Colonic mucosa (tissue), 4 donors: ENCODE measurements at regions not wholly inside any gene's neighbourhood (a gene's known extent, or its start where the extent isn't known, plus 50 kb on each side); places are given as distances from the start of the nearest gene placed in this dataset.

Source experiments
- DNase-seq: peaks from one replicate; pipeline ENCODE4 v3.0.0-alpha.2; 2020
- H3K27ac ChIP-seq: fragments of 200-600 bp; one replicate; pipeline ENCODE4 v1.8.0; 2021
- H3K27me3 ChIP-seq: fragments of 200-600 bp; one replicate; pipeline ENCODE4 v1.8.0; 2021
- H3K36me3 ChIP-seq: fragments of 200-600 bp; one replicate; pipeline ENCODE4 v1.8.0; 2021
- H3K4me1 ChIP-seq: fragments of 200-600 bp; one replicate; pipeline ENCODE4 v1.8.0; 2021; ENCODE audit warnings: mild to moderate bottlenecking
- H3K4me3 ChIP-seq: fragments of 200-600 bp; one replicate; pipeline ENCODE4 v1.8.0; 2021
- H3K9ac ChIP-seq, 2 donors: one replicate each; pipeline ENCODE4 v1.7.0; 2013; ENCODE audit warnings: control low read depth in 2 of 2, low read depth in 2 of 2, low read length in 2 of 2
- H3K9me3 ChIP-seq: fragments of 200-600 bp; one replicate; pipeline ENCODE4 v1.8.0; 2021
- intact Hi-C: fragments of 100-400 bp; cut with DNase I; formaldehyde crosslinking; loops from one replicate; pipeline ENCODE4 v1.14.1; 2022
- TF ChIP-seq, protein P1 (sequence below): fragments of 200-600 bp; IDR thresholded peaks from one replicate; pipeline ENCODE4 v1.8.0; 2022; ENCODE audit warnings: antibody characterized with exemption, mild to moderate bottlenecking
- donor health status: healthy.
- donor health status: DM: no; HTN: no; CAD: no.
- donor health status: DM: no; HTN: no; CAD: no.

DNA sequence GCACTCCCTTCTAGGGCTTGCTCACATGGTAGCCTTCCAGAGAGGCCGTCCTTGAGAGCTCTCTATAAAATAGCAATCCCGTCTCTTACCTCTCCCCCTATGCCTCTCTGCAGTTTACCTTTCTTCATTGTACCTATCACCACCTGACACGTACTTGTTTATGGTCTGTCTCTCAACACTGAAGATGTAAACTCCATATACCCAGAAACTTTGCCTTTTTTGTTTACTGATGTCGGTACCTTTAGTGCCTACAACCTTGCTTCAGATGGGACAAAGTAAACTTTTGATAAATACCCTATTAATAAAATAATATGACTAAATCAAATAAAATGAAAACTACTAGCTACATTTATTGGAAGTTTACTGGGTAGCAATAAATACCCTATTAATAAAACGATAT is 220.6 kb downstream of the GPAM start:
- no peak overlapping the region for H3K4me3 ChIP-seq
- no peak overlapping the region for H3K9ac ChIP-seq
- H3K36me3 ChIP-seq = no peaks in the 10 kb centered on the region
- no peaks in the 10 kb centered on the region for H3K4me1 ChIP-seq
- TF ChIP-seq, protein P1, sequence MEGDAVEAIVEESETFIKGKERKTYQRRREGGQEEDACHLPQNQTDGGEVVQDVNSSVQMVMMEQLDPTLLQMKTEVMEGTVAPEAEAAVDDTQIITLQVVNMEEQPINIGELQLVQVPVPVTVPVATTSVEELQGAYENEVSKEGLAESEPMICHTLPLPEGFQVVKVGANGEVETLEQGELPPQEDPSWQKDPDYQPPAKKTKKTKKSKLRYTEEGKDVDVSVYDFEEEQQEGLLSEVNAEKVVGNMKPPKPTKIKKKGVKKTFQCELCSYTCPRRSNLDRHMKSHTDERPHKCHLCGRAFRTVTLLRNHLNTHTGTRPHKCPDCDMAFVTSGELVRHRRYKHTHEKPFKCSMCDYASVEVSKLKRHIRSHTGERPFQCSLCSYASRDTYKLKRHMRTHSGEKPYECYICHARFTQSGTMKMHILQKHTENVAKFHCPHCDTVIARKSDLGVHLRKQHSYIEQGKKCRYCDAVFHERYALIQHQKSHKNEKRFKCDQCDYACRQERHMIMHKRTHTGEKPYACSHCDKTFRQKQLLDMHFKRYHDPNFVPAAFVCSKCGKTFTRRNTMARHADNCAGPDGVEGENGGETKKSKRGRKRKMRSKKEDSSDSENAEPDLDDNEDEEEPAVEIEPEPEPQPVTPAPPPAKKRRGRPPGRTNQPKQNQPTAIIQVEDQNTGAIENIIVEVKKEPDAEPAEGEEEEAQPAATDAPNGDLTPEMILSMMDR = no peak
- intact Hi-C loops = no loop called here
- no peaks in the 10 kb centered on the region for H3K9me3 ChIP-seq
- no peak overlapping the region for H3K27ac ChIP-seq
- no peaks in the 10 kb centered on the region for H3K27me3 ChIP-seq
- no peak for DNase-seq

DNA sequence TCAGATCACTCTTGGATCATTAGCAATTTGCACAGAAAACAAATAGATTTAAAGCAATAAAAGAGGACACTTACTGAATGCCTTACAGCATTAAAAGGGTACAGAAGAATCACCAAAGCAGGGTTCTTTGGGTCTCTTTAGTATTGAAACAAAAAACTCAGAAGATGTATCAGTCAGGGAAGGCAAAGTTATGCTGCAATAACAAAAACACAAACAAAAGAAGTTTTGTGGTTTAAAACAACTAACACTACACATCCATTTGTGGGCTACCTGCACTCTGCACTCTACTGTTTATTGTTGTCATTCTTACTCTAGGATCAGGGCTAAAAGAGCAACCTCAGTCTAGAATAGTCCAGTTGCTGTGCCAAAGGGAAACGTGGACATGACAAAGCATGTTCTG is 216.4 kb downstream of the GPAM start:
- Histone ChIP-seq H3K9ac (no peak overlapping the region), H3K36me3 (no peaks in the 10 kb centered on the region)
- intact Hi-C loops = no loop called here

DNA sequence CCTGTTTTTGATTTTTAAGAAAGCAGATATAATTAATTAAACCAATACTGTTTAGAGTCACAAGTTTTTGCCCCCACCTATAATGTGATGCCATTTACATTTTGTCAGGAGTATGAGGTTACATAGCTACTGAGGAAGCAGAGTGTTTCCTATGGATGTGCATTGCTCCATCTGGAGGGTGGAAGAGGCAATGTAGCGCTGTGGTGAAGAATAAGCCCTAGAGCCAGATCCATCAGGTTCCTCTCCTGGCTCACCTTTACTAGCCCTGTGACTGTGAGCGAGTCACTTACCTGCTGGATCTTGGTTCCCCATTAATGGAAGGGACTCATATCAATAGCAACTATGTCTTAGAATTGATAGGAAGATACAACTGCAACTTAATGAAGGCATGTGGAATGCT is 216.0 kb downstream of the GPAM start:
- H3K4me3 ChIP-seq = no peak overlapping the region
- no peak overlapping the region for H3K9ac ChIP-seq
- intact Hi-C loops = no loop called here
- TF ChIP-seq, protein P1 = no peak
- no peak for DNase-seq
- no peaks in the 10 kb centered on the region for H3K27me3 ChIP-seq
- no peaks in the 10 kb centered on the region for H3K4me1 ChIP-seq
- H3K9me3 ChIP-seq = no peaks in the 10 kb centered on the region
- no peak overlapping the region for H3K27ac ChIP-seq
- no peaks in the 10 kb centered on the region for H3K36me3 ChIP-seq

More for the DNA sequence above, 216.4 kb downstream of the GPAM start:
- Histone ChIP-seq H3K4me3 (no peak overlapping the region), H3K9me3 (no peaks in the 10 kb centered on the region), H3K27me3 (no peaks in the 10 kb centered on the region), H3K4me1 (no peaks in the 10 kb centered on the region), H3K27ac (no peak overlapping the region)
- no peak for DNase-seq
- TF ChIP-seq, protein P1 = no peak

DNA sequence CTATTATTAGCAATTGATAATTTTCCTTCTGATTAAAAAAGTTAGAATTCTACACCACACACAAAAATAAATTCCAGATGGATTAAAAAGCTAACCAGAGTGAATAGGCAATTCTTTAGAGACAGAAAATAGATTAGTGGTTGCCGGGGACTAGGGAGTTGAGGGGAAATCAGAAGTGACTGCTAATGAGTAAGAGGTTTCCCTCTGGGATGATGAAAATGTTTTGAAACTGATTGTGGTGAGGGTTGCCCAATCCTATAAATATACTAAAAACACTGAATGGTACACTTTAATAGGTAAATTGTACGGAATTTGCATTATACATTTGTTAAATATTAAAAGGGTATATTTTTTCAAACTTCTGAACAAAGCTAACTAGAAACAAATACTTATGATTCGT is 214.9 kb downstream of the GPAM start:
- Histone ChIP-seq H3K27ac (no peak overlapping the region), H3K4me3 (no peak overlapping the region), H3K27me3 (no peaks in the 10 kb centered on the region), H3K36me3 (no peaks in the 10 kb centered on the region), H3K4me1 (no peaks in the 10 kb centered on the region), H3K9me3 (no peaks in the 10 kb centered on the region), H3K9ac (no peak overlapping the region)
- no peak for DNase-seq
- intact Hi-C loops = no loop called here
- TF ChIP-seq, protein P1 = no peak

DNA sequence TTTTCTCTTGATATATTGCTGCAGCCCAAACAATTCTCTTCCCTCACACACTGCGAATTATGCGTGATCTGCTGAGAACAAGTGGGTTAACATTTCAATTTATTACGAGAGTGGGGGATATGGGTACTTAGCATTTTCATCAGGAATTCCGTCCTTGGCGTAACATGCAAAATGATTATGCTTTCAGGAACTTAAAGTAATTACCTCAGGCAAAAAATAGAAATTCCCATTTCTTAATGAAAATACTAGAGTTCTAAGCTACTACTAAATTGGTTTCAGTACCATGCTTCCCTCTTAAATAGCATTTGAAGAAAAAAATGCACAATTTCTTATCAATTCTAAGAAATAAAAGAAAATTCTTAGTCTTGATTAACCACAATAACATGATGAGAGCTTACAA is 213.5 kb downstream of the GPAM start:
- intact Hi-C loops = no loop called here
- Histone ChIP-seq H3K4me1 (no peaks in the 10 kb centered on the region), H3K4me3 (no peak overlapping the region), H3K9me3 (no peaks in the 10 kb centered on the region), H3K9ac (no peak overlapping the region), H3K27me3 (no peaks in the 10 kb centered on the region), H3K36me3 (no peaks in the 10 kb centered on the region), H3K27ac (no peak overlapping the region)
- DNase-seq = no peak
- TF ChIP-seq, protein P1 = no peak

DNA sequence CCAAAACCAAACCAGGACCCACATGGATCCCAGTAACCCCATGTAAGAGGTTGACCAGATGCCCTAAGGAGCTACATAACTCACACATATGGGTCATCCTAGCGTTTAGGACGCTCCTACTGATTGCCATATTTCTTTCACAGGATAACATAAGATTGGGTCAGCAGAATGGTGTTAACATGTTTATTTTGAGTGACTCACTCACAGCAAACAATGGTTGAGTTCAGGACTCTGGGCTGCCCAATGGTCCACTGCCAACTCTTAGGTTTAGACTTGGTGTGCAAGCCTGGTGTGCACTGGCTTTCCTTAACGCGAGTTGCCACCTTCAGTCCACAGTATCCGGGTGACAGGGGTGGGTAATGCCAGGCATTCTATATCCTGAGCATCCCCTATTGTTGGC is 211.5 kb downstream of the GPAM start:
- no peaks in the 10 kb centered on the region for H3K27me3 ChIP-seq
- no peak overlapping the region for H3K27ac ChIP-seq
- H3K9ac ChIP-seq = no peak overlapping the region
- no peaks in the 10 kb centered on the region for H3K36me3 ChIP-seq
- no peaks in the 10 kb centered on the region for H3K4me1 ChIP-seq
- no peak for DNase-seq
- H3K9me3 ChIP-seq = no peaks in the 10 kb centered on the region
- no peak overlapping the region for H3K4me3 ChIP-seq
- intact Hi-C loops = no loop called here
- TF ChIP-seq, protein P1 = no peak
